ENCODE measurements at regions not wholly inside any gene's neighbourhood (a gene's known extent, or its start where the extent isn't known, plus 50 kb on each side); places are given as distances from the start of the nearest gene placed in this dataset.

- no peak for TF ChIP-seq CTCF (conservative IDR thresholded peaks at IDR 0.05; ENCODE audit: control insufficient read depth, insufficient read depth, low read depth, low read length)
- H3K4me3 ChIP-seq (ENCODE audit: control insufficient read depth, low read depth, low read length) = no peak overlapping the region
- no peak for DNase-seq (ENCODE audit: low read depth)
Observed at GRCh38 chr4:156247470-156247869, 293.8 kb upstream of the CTSO start.

DNA sequence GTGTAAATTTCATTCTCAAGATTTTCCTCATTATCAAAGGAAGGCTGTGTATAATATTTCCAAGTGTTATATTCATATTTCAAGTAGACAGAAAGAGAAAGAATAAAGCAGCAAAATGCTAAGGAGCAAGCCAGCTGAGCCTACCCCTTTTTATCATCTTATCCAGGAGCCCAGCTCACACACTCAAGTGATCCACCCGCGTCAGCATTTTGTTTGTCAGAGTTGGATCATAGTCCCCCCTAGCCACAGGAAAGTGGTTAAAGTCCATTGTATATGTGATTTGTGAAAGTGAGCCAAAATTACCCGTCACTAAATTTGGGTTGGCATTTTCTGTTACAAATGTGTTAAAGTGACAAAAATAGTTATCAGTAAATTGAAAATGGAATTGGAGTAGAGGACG is 289.3 kb upstream of the CTSO start:
- no peak overlapping the region for H3K4me3 ChIP-seq (ENCODE audit: control insufficient read depth, low read depth, low read length)
- no peak for TF ChIP-seq CTCF (conservative IDR thresholded peaks at IDR 0.05; ENCODE audit: control insufficient read depth, insufficient read depth, low read depth, low read length)
- DNase-seq (ENCODE audit: low read depth) = no peak

- no peak for DNase-seq (ENCODE audit: low read depth)
- H3K4me3 ChIP-seq (ENCODE audit: control insufficient read depth, low read depth, low read length) = no peak overlapping the region
- TF ChIP-seq CTCF (conservative IDR thresholded peaks at IDR 0.05; ENCODE audit: control insufficient read depth, insufficient read depth, low read depth, low read length) = no peak
Observed at GRCh38 chr4:156242390-156242789, 288.7 kb upstream of the CTSO start.

GRCh38 chr4:156241896-156242295 is 288.2 kb upstream of the CTSO start:
- H3K4me3 ChIP-seq (ENCODE audit: control insufficient read depth, low read depth, low read length) = no peak overlapping the region
- no peak for TF ChIP-seq CTCF (conservative IDR thresholded peaks at IDR 0.05; ENCODE audit: control insufficient read depth, insufficient read depth, low read depth, low read length)

DNA sequence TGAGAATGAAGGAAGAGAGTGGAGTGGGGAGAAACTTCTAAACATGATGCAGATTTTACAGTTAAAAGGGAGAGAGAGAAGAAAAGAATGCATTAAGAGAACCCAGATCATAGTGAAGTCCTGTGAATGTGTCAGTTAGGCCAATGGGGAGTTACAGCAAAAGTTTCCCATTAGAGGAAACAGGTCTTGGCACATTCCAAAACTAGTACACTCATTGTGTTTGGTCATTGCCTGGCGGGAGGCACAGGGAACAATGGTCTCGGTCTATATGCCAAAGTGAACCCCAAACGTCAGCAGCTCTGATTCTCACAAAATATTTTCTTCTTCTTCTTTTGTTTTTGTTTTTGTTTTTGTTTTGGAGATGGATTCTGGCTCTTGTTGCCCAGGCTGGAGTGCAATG is 284.5 kb upstream of the CTSO start:
- H3K4me3 ChIP-seq (ENCODE audit: control insufficient read depth, low read depth, low read length) = no peak overlapping the region
- no peak for DNase-seq (ENCODE audit: low read depth)
- no peak for TF ChIP-seq CTCF (conservative IDR thresholded peaks at IDR 0.05; ENCODE audit: control insufficient read depth, insufficient read depth, low read depth, low read length)

More at GRCh38 chr4:156241896-156242295, 288.2 kb upstream of the CTSO start:
- no peak for DNase-seq (ENCODE audit: low read depth)

DNA sequence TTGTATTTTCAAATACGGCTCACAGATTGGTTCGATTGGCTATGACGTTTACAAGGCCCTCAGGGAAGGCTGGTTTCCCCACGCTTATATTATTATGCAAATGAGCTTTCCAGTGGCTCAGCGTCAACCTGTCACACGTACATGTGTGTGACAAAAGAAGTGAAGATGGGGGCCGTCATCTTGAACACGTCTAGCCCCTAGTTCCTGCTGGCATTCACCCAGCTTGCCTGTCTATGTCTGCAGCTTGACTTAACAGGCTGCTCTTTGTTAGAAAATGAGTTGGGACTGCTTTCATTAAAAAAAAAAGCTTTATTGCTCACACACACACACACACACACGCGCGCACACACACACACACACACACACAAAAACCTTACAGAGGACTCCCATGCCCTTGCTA is 283.6 kb upstream of the CTSO start:
- TF ChIP-seq CTCF (conservative IDR thresholded peaks at IDR 0.05; ENCODE audit: control insufficient read depth, insufficient read depth, low read depth, low read length) = no peak
- DNase-seq (ENCODE audit: low read depth) = no peak
- no peak overlapping the region for H3K4me3 ChIP-seq (ENCODE audit: control insufficient read depth, low read depth, low read length)

DNA sequence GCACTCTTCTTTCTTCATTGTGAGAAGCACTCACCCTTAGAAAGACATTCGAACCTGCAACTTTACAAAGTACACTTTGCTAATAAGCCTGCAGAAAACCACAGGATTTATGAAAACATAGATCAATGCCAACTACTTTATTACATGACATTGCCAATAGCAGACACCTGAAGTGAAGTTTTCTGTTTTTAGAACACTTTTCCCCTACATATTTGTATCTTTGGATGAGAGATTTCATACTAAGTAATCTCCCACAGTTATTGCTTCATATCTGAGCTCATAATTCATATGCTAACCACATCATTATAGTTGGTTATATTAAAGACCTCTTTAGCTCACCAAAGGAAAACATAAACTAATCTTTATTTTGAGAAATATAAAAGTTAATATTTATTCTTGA is 276.5 kb upstream of the CTSO start:
- H3K4me3 ChIP-seq (ENCODE audit: control insufficient read depth, low read depth, low read length) = no peak overlapping the region
- no peak for TF ChIP-seq CTCF (conservative IDR thresholded peaks at IDR 0.05; ENCODE audit: control insufficient read depth, insufficient read depth, low read depth, low read length)
- no peak for DNase-seq (ENCODE audit: low read depth)

Measured in fibroblast of mammary gland (primary cell).